CD14-positive monocyte (primary cell): ENCODE measurements at regions not wholly inside any gene's neighbourhood (a gene's known extent, or its start where the extent isn't known, plus 50 kb on each side); places are given as distances from the start of the nearest gene placed in this dataset.
A peak's percentile ranks its signal among the peaks of the same experiment; 100 is the strongest.

Source experiments
- DNase-seq, 3 donors: peaks; one replicate each; pipeline ENCODE4 v3.0.0-alpha.2; 2011 to 2022
- H2AFZ ChIP-seq: 2 replicates; pipeline ENCODE4 v1.6.0; 2012; ENCODE audit warnings: mild to moderate bottlenecking, low read depth, low read length, inconsistent platforms; ENCODE audit not compliant: insufficient read depth, poor library complexity, severe bottlenecking
- H3K27ac ChIP-seq, 2 donors: 1 replicate in 1 of 2; 2 replicates in 1 of 2; pipeline ENCODE4 v1.5.1; 2012 to 2013; ENCODE audit warnings: low read length in 2 of 2, control low read depth in 1 of 2, inconsistent platforms in 1 of 2, low read depth in 1 of 2, mild to moderate bottlenecking in 1 of 2
- H3K27me3 ChIP-seq, 2 donors: one replicate each; pipeline versions ENCODE4 v1.6.0 to v1.6.1; 2011 to 2013; ENCODE audit warnings: low read length in 2 of 2; ENCODE audit not compliant: control insufficient read depth in 2 of 2, insufficient read depth in 2 of 2
- H3K36me3 ChIP-seq, 2 donors: replicated peaks in 1 of 2; 1 replicate in 1 of 2; 2 replicates in 1 of 2; pipeline versions ENCODE4 v1.5.1 to v1.6.1; 2012 to 2013; ENCODE audit warnings: low read length in 2 of 2, control low read depth in 1 of 2, inconsistent platforms in 1 of 2, mild to moderate bottlenecking in 1 of 2; ENCODE audit not compliant: insufficient read depth in 2 of 2, control insufficient read depth in 1 of 2
- H3K4me1 ChIP-seq, 2 donors: 1 replicate in 1 of 2; 2 replicates in 1 of 2; pipeline versions ENCODE4 v1.5.1 to v1.6.1; 2012 to 2013; ENCODE audit warnings: low read length in 2 of 2, control low read depth in 1 of 2, inconsistent platforms in 1 of 2, mild to moderate bottlenecking in 1 of 2, moderate library complexity in 1 of 2; ENCODE audit not compliant: insufficient read depth in 2 of 2, control insufficient read depth in 1 of 2
- H3K4me2 ChIP-seq: replicated peaks from 2 replicates; pipeline ENCODE3; 2012; ENCODE audit warnings: low read length, moderate library complexity, mild to moderate bottlenecking; ENCODE audit not compliant: poor library complexity, severe bottlenecking; ENCODE audit errors: extremely low read depth
- H3K4me3 ChIP-seq, 3 experiments: fragments of 200-600 bp in 1 of 3; sonication (generic) in 1 of 3; replicated peaks in 1 of 3; 1 replicate in 2 of 3; 2 replicates in 1 of 3; pipeline ENCODE4 v1.5.1; 2011 to 2013; ENCODE audit warnings: low read length in 3 of 3, mild to moderate bottlenecking in 3 of 3, control low read depth in 2 of 3, low read depth in 2 of 3, inconsistent platforms in 1 of 3, moderate library complexity in 1 of 3
- H3K79me2 ChIP-seq: 2 replicates; pipeline ENCODE4 v1.6.0; 2012; ENCODE audit warnings: mild to moderate bottlenecking, control low read depth, inconsistent platforms, low read length, moderate library complexity; ENCODE audit not compliant: insufficient read depth
- H3K9ac ChIP-seq: 2 replicates; pipeline ENCODE4 v1.6.0; 2017; ENCODE audit warnings: low read length, mild to moderate bottlenecking; ENCODE audit not compliant: insufficient read depth, poor library complexity, severe bottlenecking
- H3K9me3 ChIP-seq, 2 donors: replicated peaks in 1 of 2; 1 replicate in 1 of 2; 2 replicates in 1 of 2; pipeline versions ENCODE4 v1.5.1 to v1.6.1; 2012 to 2013; ENCODE audit warnings: low read length in 2 of 2, control low read depth in 1 of 2; ENCODE audit not compliant: control insufficient read depth in 1 of 2, insufficient read depth in 1 of 2
- H4K20me1 ChIP-seq: 2 replicates; pipeline ENCODE4 v1.6.0; 2012; ENCODE audit warnings: mild to moderate bottlenecking, low read length, control low read depth, moderate library complexity; ENCODE audit not compliant: insufficient read depth
- H3K27ac Mint-ChIP-seq, 7 donors: one replicate each; pipeline ENCODE4 v1.8.0; 2020; ENCODE audit warnings: mild to moderate bottlenecking in 7 of 7, mixed read lengths in 7 of 7, moderate library complexity in 6 of 7, inconsistent platforms in 2 of 7
- H3K27me3 Mint-ChIP-seq, 3 donors: one replicate each; pipeline ENCODE4 v1.8.0; 2021 to 2022; ENCODE audit warnings: low read depth in 3 of 3, mild to moderate bottlenecking in 3 of 3, mixed read lengths in 3 of 3, moderate library complexity in 3 of 3, inconsistent platforms in 1 of 3
- H3K36me3 Mint-ChIP-seq, 2 donors: one replicate each; pipeline ENCODE4 v1.8.0; 2020; ENCODE audit warnings: mixed read lengths in 2 of 2, inconsistent platforms in 1 of 2, mild to moderate bottlenecking in 1 of 2
- H3K4me1 Mint-ChIP-seq: one replicate; pipeline ENCODE4 v1.8.0; 2020; ENCODE audit warnings: mild to moderate bottlenecking, mixed read lengths
- H3K4me3 Mint-ChIP-seq, 2 donors: one replicate each; pipeline ENCODE4 v1.8.0; 2020; ENCODE audit warnings: mild to moderate bottlenecking in 2 of 2, mixed read lengths in 2 of 2, moderate library complexity in 1 of 2
- H3K9me3 Mint-ChIP-seq, 7 donors: one replicate each; pipeline ENCODE4 v1.8.0; 2020 to 2022; ENCODE audit warnings: mixed read lengths in 7 of 7, mild to moderate bottlenecking in 6 of 7, moderate library complexity in 6 of 7, inconsistent platforms in 2 of 7
- CTCF ChIP-seq: fragments of 200-600 bp; IDR thresholded peaks from one replicate; pipeline ENCODE4 v1.8.0; 2022; ENCODE audit warnings: antibody characterized with exemption, mild to moderate bottlenecking
- WGBS: methylation state at CpG from one replicate; pipeline ENCODE4 v1.1.5; 2013; ENCODE audit warnings: missing lambda C conversion rate; ENCODE audit not compliant: insufficient coverage; 5-methylcytosine and 5-hydroxymethylcytosine counted together
- intact Hi-C, 2 donors: fragments of 100-400 bp; cut with micrococcal nuclease; formaldehyde crosslinking; loops; one replicate each; pipeline versions ENCODE4 v1.15.0 to v1.15.1; 2023

GRCh38 chr2:145652571-145653545, 1132.9 kb upstream of the ZEB2 start:
- H3K27ac ChIP-seq, result no peak overlapping the region
- intact Hi-C loops, result no loop called here
- WGBS, result 96% methylated on average over 3 of the region's 7 CpGs
- no peaks in the 10 kb centered on the region for H3K9me3 ChIP-seq
- Mint-ChIP-seq H3K4me1 (peaks cover 4% of the 10 kb centered on the region), H3K36me3 (no peaks in the 10 kb centered on the region), H3K4me3 (no peak overlapping the region), H3K9me3 (peaks cover 0 to 3% (median 0%) of the 10 kb centered on the region in 7 donors), H3K27me3 (no peaks in the 10 kb centered on the region), H3K27ac (no peak overlapping the region)
- no peak overlapping the region for H2AFZ ChIP-seq
- no peak overlapping the region for H3K4me3 ChIP-seq
- no peak overlapping the region for H3K4me2 ChIP-seq
- no peaks in the 10 kb centered on the region for H3K79me2 ChIP-seq
- TF ChIP-seq CTCF, result no peak
- H4K20me1 ChIP-seq, result no peaks in the 10 kb centered on the region
- no peaks in the 10 kb centered on the region for H3K4me1 ChIP-seq
- H3K9ac ChIP-seq, result no peak overlapping the region
- no peaks in the 10 kb centered on the region for H3K27me3 ChIP-seq
- no peaks in the 10 kb centered on the region for H3K36me3 ChIP-seq
- peak; percentile 49 to 85 (median 56) for DNase-seq

- Histone ChIP-seq H3K79me2 (no peaks in the 10 kb centered on the region), H3K27me3 (no peaks in the 10 kb centered on the region), H3K36me3 (no peaks in the 10 kb centered on the region), H3K4me2 (no peak overlapping the region), H4K20me1 (no peaks in the 10 kb centered on the region), H3K4me1 (no peaks in the 10 kb centered on the region), H2AFZ (no peak overlapping the region), H3K27ac (no peak overlapping the region), H3K4me3 (no peak overlapping the region), H3K9ac (no peak overlapping the region), H3K9me3 (no peaks in the 10 kb centered on the region)
- Mint-ChIP-seq H3K27me3 (no peaks in the 10 kb centered on the region), H3K27ac (no peak overlapping the region), H3K9me3 (peaks cover 0 to 5% (median 0%) of the 10 kb centered on the region in 7 donors), H3K4me3 (no peak overlapping the region), H3K36me3 (no peaks in the 10 kb centered on the region), H3K4me1 (peaks cover 4% of the 10 kb centered on the region)
- TF ChIP-seq CTCF, result no peak
- DNase-seq, result no peak
- intact Hi-C loops, result no loop called here
- WGBS, result no CpG with 5 or more reads among the region's 2 CpGs
Measured at GRCh38 chr2:145652036-145652435, 1132.1 kb upstream of the ZEB2 start.
